Hepatic stellate cell (primary cell): ENCODE measurements at regions not wholly inside any gene's neighbourhood (a gene's known extent, or its start where the extent isn't known, plus 50 kb on each side); places are given as distances from the start of the nearest gene placed in this dataset.

Experiments
- DNase-seq: peaks from one replicate; pipeline ENCODE4 v3.0.0; 2011; ENCODE audit warnings: low spot score

- no peak for DNase-seq
Measured at GRCh38 chr17:63341276-63341675, 104.8 kb downstream of the CYB561 start.

- DNase-seq: no peak
Measured at GRCh38 chr17:63344383-63344782, 101.7 kb downstream of the CYB561 start.

- DNase-seq: no peak
Measured at GRCh38 chr17:63345611-63346010, 100.5 kb downstream of the CYB561 start.

GRCh38 chr17:63347475-63347874 lies 98.6 kb downstream of the CYB561 start:
- no peak for DNase-seq

GRCh38 chr17:63349478-63350000 lies 96.6 kb downstream of the CYB561 start:
- DNase-seq: peak; percentile 32

GRCh38 chr17:63350364-63350763 lies 95.7 kb downstream of the CYB561 start:
- DNase-seq: no peak

GRCh38 chr17:63354256-63354655 lies 91.8 kb downstream of the CYB561 start:
- DNase-seq: no peak

- DNase-seq: peak; percentile 46
Measured at GRCh38 chr17:63356337-63356757, 89.8 kb downstream of the CYB561 start.

GRCh38 chr17:63358111-63358839 lies 87.8 kb downstream of the CYB561 start:
- peak; percentile 46 for DNase-seq

- no peak for DNase-seq
Measured at GRCh38 chr17:63358956-63359355, 87.2 kb downstream of the CYB561 start.

GRCh38 chr17:63361182-63361581 lies 84.9 kb downstream of the CYB561 start:
- DNase-seq: no peak

- no peak for DNase-seq
Measured at GRCh38 chr17:63362115-63362514, 84.0 kb downstream of the CYB561 start.

GRCh38 chr17:63364387-63364786 lies 81.7 kb downstream of the CYB561 start:
- DNase-seq: no peak

GRCh38 chr17:63364944-63365343 lies 81.2 kb downstream of the CYB561 start:
- DNase-seq: no peak

GRCh38 chr17:63365366-63366240 lies 80.5 kb downstream of the CYB561 start:
- DNase-seq: no peak

GRCh38 chr17:63366241-63366566 lies 79.9 kb downstream of the CYB561 start:
- DNase-seq: no peak

- DNase-seq: peak; percentile 19
Measured at GRCh38 chr17:63369233-63369632, 76.9 kb downstream of the CYB561 start.

- DNase-seq: no peak
Measured at GRCh38 chr17:63370696-63371095, 75.4 kb downstream of the CYB561 start.

- no peak for DNase-seq
Measured at GRCh38 chr17:63376949-63377348, 69.2 kb downstream of the CYB561 start.

- DNase-seq: no peak
Measured at GRCh38 chr17:63378411-63379375, 67.4 kb downstream of the CYB561 start.

GRCh38 chr17:63379636-63380035 lies 66.5 kb downstream of the CYB561 start:
- DNase-seq: no peak
